ENCODE measurements at regions not wholly inside any gene's neighbourhood (a gene's known extent, or its start where the extent isn't known, plus 50 kb on each side); places are given as distances from the start of the nearest gene placed in this dataset.
"Not testable (repeated sequence)": the region's sequence is repeated elsewhere in the genome, so short reads cannot be mapped to it uniquely, and the experiment has no call there.

- no peak for DNase-seq (ENCODE audit: low spot score)
Measured at GRCh38 chr5:166074582-166075481, 2216.6 kb upstream of the WWC1 start.

DNA sequence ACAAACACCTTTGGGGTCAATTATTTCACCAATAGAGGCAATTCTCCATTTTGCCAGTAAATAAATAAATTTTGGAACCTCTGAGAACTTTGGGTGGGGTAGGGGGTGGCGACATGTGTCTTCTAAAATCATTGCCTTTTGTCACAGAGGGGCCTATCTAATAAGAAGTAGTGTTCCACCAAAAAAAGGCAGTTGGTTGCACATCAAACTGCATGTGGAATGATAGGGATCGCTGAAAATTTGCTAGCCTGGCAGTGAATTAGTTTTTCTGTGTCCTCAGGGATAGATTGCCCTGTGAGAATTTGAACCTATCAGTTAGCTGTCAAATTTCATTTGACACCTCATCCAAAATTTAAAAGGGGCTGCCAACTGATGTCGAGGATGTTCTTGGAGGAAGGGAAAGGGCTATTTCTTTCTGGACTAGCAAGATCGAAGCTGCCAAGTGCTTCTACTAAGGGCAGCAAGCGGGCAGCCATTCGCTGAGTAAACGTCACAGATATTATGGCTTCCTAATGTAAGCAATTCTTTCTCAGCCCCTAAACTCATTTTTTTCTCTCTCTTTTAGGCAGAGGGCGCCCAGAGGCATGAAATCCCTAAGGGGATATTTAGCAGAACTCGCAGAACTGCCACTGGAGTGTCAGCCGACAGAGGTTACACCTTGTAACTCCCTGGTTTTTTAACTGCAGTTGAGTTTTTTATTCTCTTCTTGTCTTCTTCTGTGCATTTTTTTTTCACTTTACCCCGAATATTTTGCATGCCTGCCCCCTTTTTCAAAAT lies 2208.1 kb upstream of the WWC1 start:
- DNase-seq (ENCODE audit: low spot score), result no peak

GRCh38 chr5:166086568-166086967 lies 2204.9 kb upstream of the WWC1 start:
- no peak for DNase-seq (ENCODE audit: low spot score)

DNA sequence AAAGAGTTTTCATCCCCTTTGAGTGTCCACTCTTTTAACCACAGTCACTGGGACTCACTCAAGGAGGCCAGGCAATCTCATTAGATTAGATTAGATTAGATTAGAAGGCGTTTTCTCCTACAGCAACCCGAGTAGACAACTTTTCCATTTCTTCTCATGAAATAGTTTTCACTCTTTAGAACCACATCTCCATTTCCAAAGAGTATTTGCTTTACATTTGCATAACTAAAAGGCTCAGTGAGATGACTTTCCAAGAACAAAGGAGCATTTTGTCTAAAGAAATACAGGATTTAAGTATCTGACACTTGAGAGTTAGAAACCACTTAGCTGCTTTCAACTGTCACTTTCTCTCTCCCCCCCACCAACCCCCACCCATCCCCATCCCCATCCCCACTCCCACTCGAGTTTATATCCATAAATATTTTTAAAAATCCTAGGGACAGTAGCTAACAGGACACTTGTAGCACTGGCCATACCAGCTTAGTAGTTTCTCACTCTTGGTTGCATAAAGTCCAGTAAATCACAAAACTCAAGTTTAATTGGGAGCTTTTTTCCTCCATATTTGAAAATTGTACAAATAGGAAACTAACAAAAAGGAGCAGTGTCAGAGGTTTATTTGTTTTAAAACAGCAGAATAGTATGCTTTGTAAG lies 2202.9 kb upstream of the WWC1 start:
- no peak for DNase-seq (ENCODE audit: low spot score)

GRCh38 chr5:166091931-166092330 lies 2199.5 kb upstream of the WWC1 start:
- no peak for DNase-seq (ENCODE audit: low spot score)

DNA sequence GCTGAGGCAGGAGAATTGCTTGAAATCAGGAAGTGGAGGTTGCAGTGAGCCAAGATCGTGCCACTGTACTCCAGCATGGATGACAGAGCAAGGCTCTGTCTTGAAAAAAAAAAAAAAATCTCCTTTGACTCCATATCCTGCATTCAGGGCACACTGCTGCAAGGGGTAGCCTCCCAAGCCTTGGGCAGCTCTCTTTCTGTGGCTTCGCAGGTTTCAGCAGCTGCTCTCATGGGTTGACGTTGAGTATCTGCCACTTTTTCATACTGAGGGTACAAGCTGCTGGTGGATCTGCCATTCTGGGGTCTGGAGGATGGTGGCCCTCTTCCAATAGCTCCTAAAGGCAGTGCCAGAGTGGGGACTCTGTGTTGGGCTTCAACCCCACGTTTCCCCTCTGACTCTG lies 2198.1 kb upstream of the WWC1 start:
- no peak for DNase-seq (ENCODE audit: low spot score)

DNA sequence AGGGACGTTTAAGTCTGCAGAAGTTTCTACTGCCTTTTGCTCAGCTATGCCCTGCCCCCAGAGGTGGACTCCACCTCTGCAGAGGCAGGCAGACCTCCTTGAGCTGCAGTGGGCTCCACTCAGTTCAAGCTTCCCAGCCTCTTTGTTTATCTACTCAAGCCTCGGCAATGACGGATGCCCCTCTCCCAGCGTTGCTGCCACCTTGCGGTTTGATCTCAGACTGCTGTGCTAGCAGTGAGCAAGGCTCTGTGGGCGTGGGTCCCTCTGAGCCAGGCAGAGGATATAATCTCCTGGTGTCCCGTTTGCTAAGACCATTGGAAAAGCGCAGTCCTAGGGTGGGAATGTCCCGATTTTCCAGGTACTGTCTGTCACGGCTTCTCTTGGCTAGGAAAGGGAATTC lies 2188.5 kb upstream of the WWC1 start:
- DNase-seq (ENCODE audit: low spot score), result no peak

- DNase-seq (ENCODE audit: low spot score), result no peak
Measured at GRCh38 chr5:166111021-166111420, 2180.4 kb upstream of the WWC1 start.

DNA sequence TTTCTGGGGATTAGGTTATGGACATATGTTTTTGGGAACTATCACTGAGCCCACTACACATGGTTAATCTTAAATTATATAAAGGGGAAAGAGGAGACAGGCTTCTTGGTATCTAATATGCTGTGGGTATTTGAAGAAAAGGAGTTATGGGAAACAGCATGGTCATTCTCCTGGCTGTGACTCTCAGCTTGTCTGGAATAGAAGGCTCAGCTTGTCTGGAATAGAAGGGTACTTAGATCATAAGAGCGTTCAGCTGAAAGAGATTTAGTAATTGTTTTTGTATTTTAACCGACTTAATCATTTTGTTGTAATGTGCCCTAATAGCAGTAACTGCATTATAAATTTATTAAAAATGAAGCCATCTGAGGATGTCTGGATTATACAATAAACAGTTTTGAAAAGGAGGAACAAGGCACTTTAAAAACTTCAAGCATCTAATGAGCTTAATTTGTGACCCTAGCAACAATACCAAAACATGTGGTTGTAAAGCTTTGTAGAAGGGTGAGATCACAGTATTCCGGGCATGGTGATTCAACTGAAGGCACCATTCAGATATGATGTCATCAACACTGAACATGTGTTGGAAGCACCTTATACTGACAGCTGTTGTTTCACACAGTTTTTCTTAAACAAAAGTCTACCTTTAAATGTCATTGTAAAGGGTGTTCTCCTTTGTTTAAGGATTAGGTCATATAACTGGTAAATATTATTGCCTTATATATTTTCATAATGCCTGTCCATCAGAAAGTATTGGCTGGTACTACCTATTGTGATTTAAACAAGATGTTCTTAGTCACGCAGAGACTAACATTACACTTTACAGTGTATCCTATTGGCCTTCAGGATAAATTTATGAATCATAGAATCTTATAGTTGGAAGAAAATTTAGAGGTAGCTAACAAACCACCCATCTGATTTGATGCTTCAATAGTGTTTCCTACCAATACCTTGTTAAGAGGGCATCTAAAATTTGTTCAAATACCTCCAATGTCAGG lies 2174.1 kb upstream of the WWC1 start:
- DNase-seq (ENCODE audit: low spot score), result no peak

- no peak for DNase-seq (ENCODE audit: low spot score)
Measured at GRCh38 chr5:166119506-166119905, 2171.9 kb upstream of the WWC1 start.

GRCh38 chr5:166123717-166124116 lies 2167.7 kb upstream of the WWC1 start:
- DNase-seq (ENCODE audit: low spot score), result no peak

DNA sequence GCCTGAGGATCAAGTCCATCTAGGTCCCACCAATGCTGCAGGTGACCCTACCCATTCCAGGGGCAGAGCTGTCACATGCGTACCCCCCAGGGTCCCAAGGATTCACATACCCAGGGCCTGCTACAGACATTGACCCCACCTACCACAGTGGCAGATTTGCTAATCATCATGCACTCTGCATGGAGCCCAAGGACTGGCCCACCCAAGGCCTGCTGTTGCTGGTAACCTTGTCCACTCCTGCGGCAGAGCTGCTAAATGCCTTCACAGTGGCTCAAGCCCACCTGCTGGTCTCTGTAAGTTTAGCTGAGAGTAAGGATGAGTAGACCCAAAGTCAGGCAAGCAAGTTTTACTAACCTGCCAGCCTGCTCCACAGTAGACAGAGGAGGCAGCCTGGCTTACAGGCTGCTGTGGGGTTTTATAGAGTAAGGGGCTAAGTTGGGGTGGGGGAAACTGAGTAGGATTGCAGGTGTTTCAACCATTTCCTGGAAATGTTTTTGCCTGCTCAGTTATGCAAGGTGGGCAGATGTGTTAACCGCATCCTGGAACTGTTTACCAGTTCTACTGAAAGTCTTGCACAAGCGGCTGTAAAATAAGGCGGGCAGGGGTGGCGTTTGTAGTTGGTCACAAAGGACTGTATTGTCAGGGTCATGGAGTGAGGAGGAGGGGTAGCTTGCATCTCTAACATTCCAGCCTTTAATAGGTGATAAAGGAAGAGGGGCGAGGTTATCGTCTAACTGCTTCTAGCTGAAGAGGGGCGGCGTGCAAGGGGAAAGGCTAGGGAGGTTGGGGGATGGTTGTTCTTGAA lies 2163.5 kb upstream of the WWC1 start:
- DNase-seq (ENCODE audit: low spot score), result no peak

GRCh38 chr5:166145107-166145506 lies 2146.3 kb upstream of the WWC1 start:
- not testable (repeated sequence) for DNase-seq (ENCODE audit: low spot score)

- no peak for DNase-seq (ENCODE audit: low spot score)
Measured at GRCh38 chr5:166163996-166164610, 2127.3 kb upstream of the WWC1 start.

- DNase-seq (ENCODE audit: low spot score), result no peak
Measured at GRCh38 chr5:166165596-166165995, 2125.8 kb upstream of the WWC1 start.

GRCh38 chr5:166166071-166166470 lies 2125.4 kb upstream of the WWC1 start:
- no peak for DNase-seq (ENCODE audit: low spot score)

DNA sequence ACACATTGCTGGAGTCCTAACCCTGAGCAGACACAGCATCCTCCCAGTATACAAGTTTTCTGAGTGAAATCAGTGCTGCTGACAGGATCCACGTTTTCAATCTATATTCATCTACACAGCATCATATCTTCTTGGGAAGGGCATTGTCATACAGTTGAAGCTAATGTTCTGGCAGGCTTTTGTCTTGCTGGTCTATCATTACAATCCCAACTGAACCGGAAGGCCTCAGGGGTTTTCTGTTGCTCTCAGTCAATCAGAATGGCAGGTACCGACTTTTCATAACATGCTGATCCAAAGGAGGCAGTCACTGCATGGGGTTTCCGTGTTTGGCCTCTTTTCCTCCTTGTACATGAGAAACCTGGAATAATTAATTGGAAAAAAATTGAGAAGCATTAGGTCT lies 2118.8 kb upstream of the WWC1 start:
- no peak for DNase-seq (ENCODE audit: low spot score)

DNA sequence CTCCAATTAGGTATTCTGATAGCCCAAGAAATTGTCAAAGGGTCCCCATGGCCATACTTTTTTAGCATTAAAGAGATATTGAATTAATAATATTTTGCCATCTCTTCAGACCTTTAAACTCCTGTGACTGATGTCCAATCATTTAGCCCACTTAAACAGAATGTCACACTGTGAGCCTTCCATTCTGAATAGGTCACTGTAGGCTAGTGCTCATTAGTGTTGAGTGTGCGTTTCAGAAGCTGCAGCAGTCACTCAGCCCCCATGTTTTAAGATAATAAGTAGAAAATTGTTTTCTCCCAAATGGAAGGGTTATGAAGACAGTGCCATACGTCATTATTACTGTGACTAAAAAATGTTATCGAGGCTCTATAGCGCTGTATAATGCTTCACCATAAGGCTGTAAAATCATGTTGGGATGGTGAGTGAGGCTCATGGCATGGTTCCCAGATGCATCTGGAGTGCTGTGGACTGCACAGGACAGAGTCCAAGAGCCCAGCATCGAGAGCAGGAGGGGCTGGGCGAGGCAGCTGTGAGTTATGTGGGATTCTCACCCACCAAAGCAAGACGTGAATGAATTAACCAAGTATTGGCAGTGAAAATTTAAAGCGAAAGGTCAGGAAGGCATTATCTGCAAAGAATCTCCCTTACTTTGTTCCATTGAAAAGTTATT lies 2112.9 kb upstream of the WWC1 start:
- DNase-seq (ENCODE audit: low spot score), result no peak

- no peak for DNase-seq (ENCODE audit: low spot score)
Measured at GRCh38 chr5:166185185-166185584, 2106.3 kb upstream of the WWC1 start.
